PC-3 (cell line): ENCODE measurements at regions not wholly inside any gene's neighbourhood (a gene's known extent, or its start where the extent isn't known, plus 50 kb on each side); places are given as distances from the start of the nearest gene placed in this dataset.

ENCODE experiments used
- ATAC-seq: fragments of 200-7000 bp; cut with Tn5 transposase; 2 replicates; pipeline ENCODE4 v1.9.1; 2020; ENCODE audit warnings: mild to moderate bottlenecking, moderate library complexity
- BruUV-seq: library from RNA; stranded (reverse); fragments of 400-500 nt; replicated peaks from 2 replicates; lab custom pipeline; 2021; lab: Mats Ljungman, UMichigan
- CTCF ChIA-PET: fragments of 300-600 bp; sonication (Branson Sonifier 250); formaldehyde crosslinking; loops from one replicate; lab custom pipeline; 2022; ENCODE audit warnings: antibody characterized with exemption; lab: Charles Lee
- POLR2A ChIA-PET: fragments of 300-600 bp; sonication (Branson Sonifier 250); formaldehyde crosslinking; loops from one replicate; lab custom pipeline; 2022; ENCODE audit warnings: antibody characterized with exemption; ENCODE audit not compliant: unreplicated experiment; lab: Charles Lee
- DNase-seq: peaks from one replicate; pipeline ENCODE4 v3.0.0-alpha.2; 2015
- H2AFZ ChIP-seq: fragments of 300-600 bp; sonication (generic); 2 replicates; pipeline ENCODE4 v1.6.0; 2016; ENCODE audit warnings: antibody characterized with exemption, low read length
- H3F3A ChIP-seq: fragments of 300-600 bp; sonication (generic); one replicate; pipeline ENCODE4 v1.6.0; 2017; ENCODE audit warnings: antibody characterized with exemption, low read length, control low read depth, mild to moderate bottlenecking; ENCODE audit not compliant: unreplicated experiment
- H3K27ac ChIP-seq: fragments of 300-600 bp; sonication (generic); 2 replicates; pipeline ENCODE4 v1.5.1; 2016; ENCODE audit warnings: mild to moderate bottlenecking, low read length
- H3K27me3 ChIP-seq: fragments of 300-600 bp; sonication (generic); 2 replicates; pipeline ENCODE4 v1.6.1; 2016; ENCODE audit warnings: low read length, mixed read lengths
- H3K36me3 ChIP-seq: fragments of 300-600 bp; sonication (generic); 2 replicates; pipeline ENCODE4 v1.6.1; 2016; ENCODE audit warnings: low read depth, mixed run types, low read length, mixed read lengths
- H3K4me1 ChIP-seq: fragments of 300-600 bp; sonication (generic); 2 replicates; pipeline ENCODE4 v1.5.1; 2016; ENCODE audit warnings: low read length; ENCODE audit not compliant: insufficient read depth
- H3K4me2 ChIP-seq: fragments of 300-600 bp; sonication (generic); 2 replicates; pipeline ENCODE4 v1.6.0; 2016; ENCODE audit warnings: low read length
- H3K4me3 ChIP-seq: fragments of 300-600 bp; sonication (generic); 2 replicates; pipeline ENCODE4 v1.5.1; 2016; ENCODE audit warnings: mild to moderate bottlenecking, low read length, mixed read lengths
- H3K79me2 ChIP-seq: fragments of 300-600 bp; sonication (generic); 2 replicates; pipeline ENCODE4 v1.6.1; 2017; ENCODE audit warnings: low read length, mixed read lengths
- H3K9ac ChIP-seq: fragments of 300-600 bp; sonication (generic); 2 replicates; pipeline ENCODE4 v1.6.0; 2016; ENCODE audit warnings: mild to moderate bottlenecking, low read length
- H3K9me2 ChIP-seq: fragments of 300-600 bp; sonication (generic); replicated peaks from 2 replicates; pipeline ENCODE4 v1.6.1; 2016; ENCODE audit warnings: mixed run types, low read length, mixed read lengths
- H3K9me3 ChIP-seq: fragments of 300-600 bp; sonication (generic); 2 replicates; pipeline ENCODE4 v1.6.1; 2016; ENCODE audit warnings: low read length, mixed read lengths
- H4K20me1 ChIP-seq: fragments of 300-600 bp; sonication (generic); 2 replicates; pipeline ENCODE4 v1.6.1; 2016; ENCODE audit warnings: low read length, mixed read lengths
- EZH2 ChIP-seq: fragments of 300-600 bp; sonication (generic); IDR thresholded peaks from one replicate; pipeline ENCODE4 v1.6.1; 2017; ENCODE audit warnings: antibody characterized with exemption, mild to moderate bottlenecking, low read length; ENCODE audit not compliant: unreplicated experiment
- EZH2phosphoT487 ChIP-seq: fragments of 300-600 bp; sonication (generic); IDR thresholded peaks from 2 replicates; pipeline ENCODE4 v1.6.1; 2018; ENCODE audit warnings: mild to moderate bottlenecking, antibody characterized with exemption, low read length, borderline replicate concordance
- intact Hi-C: fragments of 100-400 bp; cut with micrococcal nuclease; formaldehyde crosslinking; loops from 2 replicates; pipeline ENCODE4 v1.9.0; 2023
- TF ChIP-seq, protein P1 (sequence below): fragments of 300-600 bp; sonication (generic); conservative IDR thresholded peaks from 2 replicates; pipeline ENCODE4 v1.5.1; 2017; ENCODE audit warnings: antibody characterized with exemption, low read depth, mild to moderate bottlenecking, low read length

GRCh38 chr15:29924750-29925149 is 102.5 kb upstream of the TJP1 start:
- Histone ChIP-seq H2AFZ (0 out of 2 replicates have a peak overlapping the region, but pooled peaks have one; percentile 11), H3K36me3 (no peaks in the 10 kb centered on the region), H3K4me2 (peak overlapping the region; percentile 75), H3K4me3 (peak overlapping the region; percentile 9; the same call in 1 of the 2 replicates), H3K27me3 (no peaks in the 10 kb centered on the region), H3K9me3 (no peaks in the 10 kb centered on the region), H3K4me1 (peaks cover 68% of the 10 kb centered on the region), H3F3A (peaks cover 3% of the 10 kb centered on the region), H3K9me2 (no peaks in the 10 kb centered on the region), H3K9ac (peak overlapping the region; percentile 58), H4K20me1 (no peaks in the 10 kb centered on the region), H3K79me2 (no peaks in the 10 kb centered on the region), H3K27ac (peak overlapping the region; percentile 92)
- DNase-seq (peak; percentile 89), ATAC-seq (peak; percentile 10)
- no TSS peak for BruUV-seq
- TF ChIP-seq EZH2 (no peak), EZH2phosphoT487 (no peak)
- TF ChIP-seq, protein P1, sequence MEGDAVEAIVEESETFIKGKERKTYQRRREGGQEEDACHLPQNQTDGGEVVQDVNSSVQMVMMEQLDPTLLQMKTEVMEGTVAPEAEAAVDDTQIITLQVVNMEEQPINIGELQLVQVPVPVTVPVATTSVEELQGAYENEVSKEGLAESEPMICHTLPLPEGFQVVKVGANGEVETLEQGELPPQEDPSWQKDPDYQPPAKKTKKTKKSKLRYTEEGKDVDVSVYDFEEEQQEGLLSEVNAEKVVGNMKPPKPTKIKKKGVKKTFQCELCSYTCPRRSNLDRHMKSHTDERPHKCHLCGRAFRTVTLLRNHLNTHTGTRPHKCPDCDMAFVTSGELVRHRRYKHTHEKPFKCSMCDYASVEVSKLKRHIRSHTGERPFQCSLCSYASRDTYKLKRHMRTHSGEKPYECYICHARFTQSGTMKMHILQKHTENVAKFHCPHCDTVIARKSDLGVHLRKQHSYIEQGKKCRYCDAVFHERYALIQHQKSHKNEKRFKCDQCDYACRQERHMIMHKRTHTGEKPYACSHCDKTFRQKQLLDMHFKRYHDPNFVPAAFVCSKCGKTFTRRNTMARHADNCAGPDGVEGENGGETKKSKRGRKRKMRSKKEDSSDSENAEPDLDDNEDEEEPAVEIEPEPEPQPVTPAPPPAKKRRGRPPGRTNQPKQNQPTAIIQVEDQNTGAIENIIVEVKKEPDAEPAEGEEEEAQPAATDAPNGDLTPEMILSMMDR = no peak
- POLR2A ChIA-PET = interaction anchor here (0.6 to 0.7 kb wide), 2 partner anchors 9 to 256 kb away, joined by 3 to 4 read pairs; no protein-coding TSS in a partner anchor
- intact Hi-C loops = no loop called here
- CTCF ChIA-PET = interaction anchor here (0.7 to 2.0 kb wide), 3 partner anchors 14 to 211 kb away, joined by 4 to 63 read pairs (median 13); no protein-coding TSS in a partner anchor

GRCh38 chr15:29922191-29922590 is 99.9 kb upstream of the TJP1 start:
- intact Hi-C loops = no loop called here
- Histone ChIP-seq H3K9me2 (0 out of 2 replicates have a peak, but pooled peaks cover 2% of the 10 kb centered on the region), H3K9me3 (no peaks in the 10 kb centered on the region), H2AFZ (no peak overlapping the region), H3K4me1 (peaks cover 93% of the 10 kb centered on the region), H3K27me3 (no peaks in the 10 kb centered on the region), H3K9ac (no peak overlapping the region), H3K27ac (no peak overlapping the region), H4K20me1 (no peaks in the 10 kb centered on the region), H3F3A (peaks cover 8% of the 10 kb centered on the region), H3K36me3 (no peaks in the 10 kb centered on the region), H3K4me3 (no peak overlapping the region), H3K4me2 (0 out of 2 replicates have a peak overlapping the region, but pooled peaks have one; percentile 7), H3K79me2 (no peaks in the 10 kb centered on the region)
- ATAC-seq (no peak), DNase-seq (no peak)
- CTCF ChIA-PET = no interaction called here
- POLR2A ChIA-PET = no interaction called here
- TF ChIP-seq EZH2phosphoT487 (no peak), EZH2 (no peak)
- TF ChIP-seq, protein P1 = no peak
- no TSS peak for BruUV-seq

- Histone ChIP-seq H3K4me2 (peak overlapping the region; percentile 86), H3K4me1 (peaks cover 94% of the 10 kb centered on the region), H3K9me3 (no peaks in the 10 kb centered on the region), H4K20me1 (no peaks in the 10 kb centered on the region), H2AFZ (peak overlapping the region; percentile 62), H3K9me2 (0 out of 2 replicates have a peak, but pooled peaks cover 2% of the 10 kb centered on the region), H3K36me3 (no peaks in the 10 kb centered on the region), H3K4me3 (peak overlapping the region; percentile 61), H3K27me3 (no peaks in the 10 kb centered on the region), H3K79me2 (no peaks in the 10 kb centered on the region), H3F3A (peaks cover 5% of the 10 kb centered on the region), H3K27ac (peak overlapping the region; percentile 82), H3K9ac (peak overlapping the region; percentile 10; the same call in 1 of the 2 replicates)
- peak; percentile 27 for ATAC-seq
- DNase-seq = peak; percentile 94
- intact Hi-C loops = loop anchor here (2.0 kb wide), 3 partner anchors 14 to 100 kb away; no protein-coding TSS in a partner anchor
- ChIA-PET POLR2A (interaction anchor here (0.6 kb wide), 2 partner anchors 86 to 173 kb away, joined by 3 to 4 read pairs; no protein-coding TSS in a partner anchor), CTCF (interaction anchor here (1.2 kb wide), 1 partner anchor 174 kb away, joined by 3 read pairs; no protein-coding TSS in a partner anchor)
- TF ChIP-seq EZH2phosphoT487 (no peak), EZH2 (no peak)
- TF ChIP-seq, protein P1 = no peak
- no TSS peak for BruUV-seq
Observed at GRCh38 chr15:29921130-29921601, 98.9 kb upstream of the TJP1 start.
